Stimulated activated CD4-positive, alpha-beta T cell treated with anti-CD3 and anti-CD28 coated beads, Interleukin-12 subunit alpha, Interleukin-12 subunit beta, amount 100 ng/mL, for 4 hours (primary cell): ENCODE measurements at regions not wholly inside any gene's neighbourhood (a gene's known extent, or its start where the extent isn't known, plus 50 kb on each side); places are given as distances from the start of the nearest gene placed in this dataset.

Source experiments
- DNase-seq: peaks from one replicate; pipeline ENCODE4 v3.0.0-alpha.2; 2020

- DNase-seq, result no peak
These were observed 485.3 kb downstream of the CBLN2 start for GRCh38 chr18:72058851-72059250.

GRCh38 chr18:72056171-72056570 lies 488.0 kb downstream of the CBLN2 start:
- DNase-seq, result no peak

GRCh38 chr18:72041313-72042032 lies 502.7 kb downstream of the CBLN2 start:
- no peak for DNase-seq

- DNase-seq, result no peak
These were observed 530.7 kb downstream of the CBLN2 start for GRCh38 chr18:72013427-72013850.

- no peak for DNase-seq
These were observed 545.5 kb downstream of the CBLN2 start for GRCh38 chr18:71998547-71999097.

GRCh38 chr18:71995904-71996465 lies 548.2 kb downstream of the CBLN2 start:
- no peak for DNase-seq

GRCh38 chr18:71994273-71994672 lies 549.9 kb downstream of the CBLN2 start:
- DNase-seq, result no peak

GRCh38 chr18:71989616-71990015 lies 554.5 kb downstream of the CBLN2 start:
- no peak for DNase-seq

- no peak for DNase-seq
These were observed 557.6 kb downstream of the CBLN2 start for GRCh38 chr18:71986351-71987050.

GRCh38 chr18:71976744-71977143 lies 567.4 kb downstream of the CBLN2 start:
- no peak for DNase-seq

- DNase-seq, result no peak
These were observed 577.4 kb downstream of the CBLN2 start for GRCh38 chr18:71966791-71967190.

GRCh38 chr18:71958605-71959004 lies 585.5 kb downstream of the CBLN2 start:
- no peak for DNase-seq

GRCh38 chr18:71951001-71951400 lies 593.1 kb downstream of the CBLN2 start:
- no peak for DNase-seq

- DNase-seq, result no peak
These were observed 601.7 kb downstream of the CBLN2 start for GRCh38 chr18:71942433-71942832.

GRCh38 chr18:71939483-71939882 lies 604.7 kb downstream of the CBLN2 start:
- DNase-seq, result no peak

- DNase-seq, result no peak
These were observed 607.4 kb downstream of the CBLN2 start for GRCh38 chr18:71936744-71937143.

- DNase-seq, result no peak
These were observed 624.9 kb downstream of the CBLN2 start for GRCh38 chr18:71919211-71919610.

GRCh38 chr18:71913641-71914040 lies 630.5 kb downstream of the CBLN2 start:
- DNase-seq, result no peak

- DNase-seq, result no peak
These were observed 641.7 kb downstream of the CBLN2 start for GRCh38 chr18:71902482-71902881.

GRCh38 chr18:71899707-71900472 lies 644.3 kb downstream of the CBLN2 start:
- DNase-seq, result no peak

- no peak for DNase-seq
These were observed 645.0 kb downstream of the CBLN2 start for GRCh38 chr18:71899183-71899582.

- no peak for DNase-seq
These were observed 656.6 kb downstream of the CBLN2 start for GRCh38 chr18:71887509-71887908.

- DNase-seq, result no peak
These were observed 665.9 kb downstream of the CBLN2 start for GRCh38 chr18:71878226-71878625.
